IPS-18a (cell line): ENCODE measurements at regions not wholly inside any gene's neighbourhood (a gene's known extent, or its start where the extent isn't known, plus 50 kb on each side); places are given as distances from the start of the nearest gene placed in this dataset.

Experiments used
- H3K27ac ChIP-seq: one replicate; pipeline ENCODE4 v1.5.1; 2013; ENCODE audit warnings: low read length
- H3K27me3 ChIP-seq: one replicate; pipeline ENCODE4 v1.6.1; 2013; ENCODE audit warnings: mild to moderate bottlenecking, low read length; ENCODE audit not compliant: control insufficient read depth, insufficient read depth
- H3K36me3 ChIP-seq: one replicate; pipeline ENCODE4 v1.6.1; 2013; ENCODE audit warnings: low read depth, low read length; ENCODE audit not compliant: control insufficient read depth
- H3K4me1 ChIP-seq: one replicate; pipeline ENCODE4 v1.6.1; 2013; ENCODE audit warnings: low read depth, low read length; ENCODE audit not compliant: control insufficient read depth
- H3K4me3 ChIP-seq: one replicate; pipeline ENCODE4 v1.5.1; 2013; ENCODE audit warnings: low read length
- H3K9ac ChIP-seq: one replicate; pipeline ENCODE4 v1.6.1; 2013; ENCODE audit warnings: mild to moderate bottlenecking, low read length, moderate library complexity
- H3K9me3 ChIP-seq: one replicate; pipeline ENCODE4 v1.6.1; 2013; ENCODE audit warnings: low read depth, low read length; ENCODE audit not compliant: control insufficient read depth

DNA sequence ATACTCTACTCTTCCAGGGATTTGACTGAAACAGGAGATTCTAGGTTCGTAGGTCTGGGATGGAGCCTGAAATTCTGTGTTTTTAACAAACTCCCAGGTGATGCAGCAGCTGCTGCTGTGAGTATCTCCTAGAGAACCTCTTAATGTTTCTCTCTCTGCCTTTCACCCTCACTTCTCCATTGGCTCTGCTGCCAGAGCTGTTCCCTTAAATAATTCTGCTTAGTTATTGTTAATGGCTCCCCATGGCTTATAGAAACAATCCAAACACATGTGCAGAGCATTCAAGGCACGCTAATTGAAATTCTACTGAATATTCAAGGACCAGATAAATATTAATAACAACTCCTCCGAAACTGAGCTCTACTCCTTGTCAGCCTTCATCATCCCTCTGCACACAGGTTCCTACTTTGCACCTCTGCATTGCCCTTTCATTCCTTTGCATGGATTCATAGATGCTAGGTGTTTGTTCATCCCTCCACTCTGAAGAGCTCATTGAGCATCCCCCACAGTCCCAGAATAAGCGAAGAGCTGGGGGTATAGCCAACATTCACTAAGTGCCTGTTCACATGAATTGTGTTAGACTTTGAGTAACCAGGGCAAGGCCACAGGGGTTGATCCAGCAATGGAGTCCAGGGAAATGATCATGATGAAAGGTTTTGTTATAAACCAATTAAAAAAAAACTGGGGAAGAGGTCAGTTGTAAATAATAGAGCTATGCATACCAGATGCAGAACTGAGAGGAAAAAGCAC is 488.4 kb upstream of the JAG1 start:
- H3K27me3 ChIP-seq, result no peaks in the 10 kb centered on the region
- H3K36me3 ChIP-seq, result no peaks in the 10 kb centered on the region
- H3K4me1 ChIP-seq, result no peaks in the 10 kb centered on the region
- no peak overlapping the region for H3K4me3 ChIP-seq
- H3K9me3 ChIP-seq, result no peaks in the 10 kb centered on the region
- no peak overlapping the region for H3K9ac ChIP-seq
- no peak overlapping the region for H3K27ac ChIP-seq

DNA sequence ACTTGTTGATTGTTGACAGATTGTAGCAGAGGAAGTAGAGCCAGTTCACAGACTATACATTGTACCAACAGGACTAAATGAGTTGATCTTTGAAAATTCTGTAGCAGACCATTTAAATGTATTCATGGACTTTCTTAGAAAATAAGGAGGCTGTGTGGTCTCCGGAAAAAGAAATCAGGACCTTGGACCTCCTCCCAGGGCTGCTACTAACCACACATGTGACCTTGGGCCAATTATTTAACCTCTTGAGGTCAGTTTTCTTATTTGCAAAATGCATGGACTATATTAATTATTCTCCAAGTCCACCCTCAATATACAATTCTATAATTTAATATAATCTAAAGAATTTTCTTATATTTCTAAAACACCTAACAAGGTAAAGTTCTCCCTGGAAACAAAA is 492.0 kb upstream of the JAG1 start:
- Histone ChIP-seq H3K36me3 (no peaks in the 10 kb centered on the region), H3K27me3 (no peaks in the 10 kb centered on the region), H3K4me3 (no peak overlapping the region), H3K9ac (no peak overlapping the region), H3K9me3 (no peaks in the 10 kb centered on the region), H3K4me1 (peaks cover 4% of the 10 kb centered on the region), H3K27ac (no peak overlapping the region)

DNA sequence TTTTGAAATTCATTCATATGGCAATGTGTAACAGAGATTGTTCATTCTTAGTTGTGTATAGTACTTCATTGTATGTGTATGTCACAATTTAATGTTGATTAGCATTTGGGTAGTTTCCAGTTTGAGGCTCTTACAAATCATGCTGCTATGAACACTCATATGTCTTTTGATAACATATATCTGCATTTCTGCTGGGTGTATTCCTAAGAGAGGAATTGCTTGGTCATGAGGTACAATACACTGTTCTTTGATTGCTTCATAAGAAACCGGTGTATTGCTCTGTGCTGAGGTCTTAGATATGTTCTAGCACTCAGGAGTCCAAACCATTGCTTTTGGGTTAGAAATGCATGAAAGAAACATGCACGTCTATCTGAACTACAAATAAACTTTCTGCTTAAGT is 492.9 kb upstream of the JAG1 start:
- H3K36me3 ChIP-seq, result no peaks in the 10 kb centered on the region
- H3K9ac ChIP-seq, result no peak overlapping the region
- H3K4me3 ChIP-seq, result no peak overlapping the region
- no peaks in the 10 kb centered on the region for H3K27me3 ChIP-seq
- H3K9me3 ChIP-seq, result no peaks in the 10 kb centered on the region
- no peak overlapping the region for H3K27ac ChIP-seq
- peaks cover 4% of the 10 kb centered on the region for H3K4me1 ChIP-seq

DNA sequence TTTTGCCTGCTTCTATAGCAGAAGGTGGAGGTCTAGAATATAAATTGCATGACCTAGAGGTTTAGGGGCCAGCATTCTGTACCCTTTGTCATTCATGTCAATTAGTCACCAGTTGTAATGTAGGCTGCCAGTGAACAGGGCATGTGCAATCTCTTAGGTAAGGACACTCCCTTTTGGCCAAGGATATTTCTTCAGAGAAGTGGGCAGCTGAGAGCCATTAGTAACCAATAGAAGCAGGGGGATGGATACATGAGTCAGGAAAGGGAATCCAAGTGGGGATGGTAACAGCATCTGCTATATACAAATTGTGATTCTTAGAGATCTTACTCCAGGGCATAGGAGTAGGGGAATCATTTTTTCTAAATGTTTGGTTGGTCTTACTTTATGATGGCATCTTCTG is 494.2 kb upstream of the JAG1 start:
- Histone ChIP-seq H3K9me3 (no peaks in the 10 kb centered on the region), H3K36me3 (no peaks in the 10 kb centered on the region), H3K4me3 (no peak overlapping the region), H3K9ac (no peak overlapping the region), H3K27ac (no peak overlapping the region), H3K27me3 (no peaks in the 10 kb centered on the region), H3K4me1 (peaks cover 4% of the 10 kb centered on the region)

DNA sequence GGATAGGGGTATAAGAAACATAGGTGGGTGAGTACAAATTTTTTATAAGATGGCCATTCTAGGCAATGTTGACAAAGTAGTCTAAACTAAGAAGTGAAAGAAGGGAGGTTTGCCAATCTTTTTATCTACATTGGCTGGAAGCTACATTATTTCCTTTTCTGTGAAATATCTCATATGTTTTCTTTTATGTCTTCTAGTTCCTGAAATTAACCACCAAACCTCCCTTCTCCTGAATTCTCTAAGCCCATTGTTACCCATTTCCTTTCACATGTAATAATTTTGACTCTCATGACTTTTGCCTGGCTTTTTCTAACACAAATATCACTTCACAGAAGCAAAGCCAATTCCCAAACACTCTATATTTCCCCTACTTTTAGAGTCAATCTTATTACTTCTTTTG is 496.2 kb upstream of the JAG1 start:
- no peaks in the 10 kb centered on the region for H3K9me3 ChIP-seq
- peaks cover 4% of the 10 kb centered on the region for H3K4me1 ChIP-seq
- no peak overlapping the region for H3K27ac ChIP-seq
- H3K9ac ChIP-seq, result no peak overlapping the region
- no peaks in the 10 kb centered on the region for H3K27me3 ChIP-seq
- no peak overlapping the region for H3K4me3 ChIP-seq
- no peaks in the 10 kb centered on the region for H3K36me3 ChIP-seq

DNA sequence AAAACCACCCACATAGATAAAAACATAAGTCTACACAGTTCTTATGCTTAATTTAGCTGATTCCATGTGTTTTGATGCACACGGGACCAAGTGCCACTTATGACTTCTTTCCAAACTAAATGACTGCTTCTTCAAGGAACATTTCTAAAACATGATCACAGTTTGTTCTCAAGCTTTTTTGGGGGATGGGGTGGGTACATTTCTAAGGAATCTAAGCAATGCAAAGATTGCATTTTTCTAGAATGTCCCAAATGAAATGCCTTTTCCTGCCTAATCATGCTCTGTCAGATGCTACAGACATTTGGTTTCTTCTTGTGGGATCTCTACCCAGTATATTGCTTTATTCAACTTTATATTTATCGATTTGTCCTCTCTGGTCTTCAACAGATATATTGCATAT is 496.8 kb upstream of the JAG1 start:
- no peak overlapping the region for H3K4me3 ChIP-seq
- H3K9ac ChIP-seq, result no peak overlapping the region
- H3K27ac ChIP-seq, result no peak overlapping the region
- peaks cover 4% of the 10 kb centered on the region for H3K4me1 ChIP-seq
- H3K36me3 ChIP-seq, result no peaks in the 10 kb centered on the region
- H3K9me3 ChIP-seq, result no peaks in the 10 kb centered on the region
- no peaks in the 10 kb centered on the region for H3K27me3 ChIP-seq

DNA sequence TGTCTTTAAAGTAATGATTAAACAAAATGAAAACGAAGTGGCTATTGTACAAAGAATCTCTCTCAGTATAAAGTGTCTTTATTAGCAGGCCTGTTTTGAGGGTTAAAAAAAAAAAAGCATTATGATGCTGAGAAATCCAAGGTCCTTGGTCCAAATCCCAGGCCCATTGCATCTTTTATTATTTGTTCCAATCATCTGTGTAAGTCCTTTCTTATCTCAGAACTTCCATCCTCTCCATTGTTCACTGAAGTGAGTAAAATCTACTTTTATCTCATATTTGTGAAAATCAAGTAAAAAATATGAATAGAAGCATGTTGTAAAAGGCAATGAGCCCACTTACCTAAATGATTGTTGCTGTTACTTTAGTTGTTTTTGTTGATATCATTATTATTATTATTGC is 499.1 kb upstream of the JAG1 start:
- Histone ChIP-seq H3K9me3 (no peaks in the 10 kb centered on the region), H3K27ac (no peak overlapping the region), H3K27me3 (no peaks in the 10 kb centered on the region), H3K36me3 (no peaks in the 10 kb centered on the region), H3K4me3 (no peak overlapping the region), H3K4me1 (peaks cover 4% of the 10 kb centered on the region), H3K9ac (no peak overlapping the region)

DNA sequence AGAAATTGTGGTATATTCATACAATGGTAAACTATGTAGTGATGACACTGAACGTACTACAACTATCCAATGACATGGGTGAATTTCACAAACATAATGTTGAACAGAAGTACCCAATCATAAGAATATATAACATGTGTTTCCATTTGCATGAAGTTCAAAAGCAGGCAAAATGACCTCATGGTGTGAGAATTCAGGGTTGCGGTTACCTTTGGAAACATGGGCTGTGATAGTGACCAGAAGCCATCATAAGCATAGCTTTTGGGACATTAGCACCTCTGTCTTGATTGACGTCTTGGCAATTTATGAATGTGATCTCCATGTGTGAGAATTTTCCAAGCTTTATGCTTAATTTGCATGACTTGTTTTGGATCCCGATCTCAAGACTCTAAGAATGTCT is 500.1 kb upstream of the JAG1 start:
- Histone ChIP-seq H3K9ac (no peak overlapping the region), H3K4me3 (no peak overlapping the region), H3K9me3 (no peaks in the 10 kb centered on the region), H3K4me1 (peaks cover 4% of the 10 kb centered on the region), H3K27ac (no peak overlapping the region), H3K27me3 (no peaks in the 10 kb centered on the region), H3K36me3 (no peaks in the 10 kb centered on the region)

DNA sequence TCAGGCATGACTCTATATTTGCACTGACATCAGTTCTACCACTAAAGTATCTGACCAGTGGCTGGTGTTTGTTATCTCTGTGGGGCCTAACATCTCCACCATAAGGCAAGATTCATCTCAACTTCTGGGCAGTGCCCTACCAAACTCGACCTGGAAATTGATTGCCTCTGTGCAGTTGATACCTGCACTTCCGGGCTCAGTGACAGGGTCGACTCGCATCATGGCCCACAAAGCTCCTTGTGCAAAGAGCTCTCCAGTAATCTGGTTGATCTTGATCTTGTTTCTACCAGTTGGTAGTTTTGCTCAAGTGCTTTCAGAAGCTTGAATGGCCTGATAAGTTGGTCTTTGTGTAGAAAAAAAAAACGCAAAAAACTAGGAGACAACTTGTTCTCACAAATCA is 501.1 kb upstream of the JAG1 start:
- no peaks in the 10 kb centered on the region for H3K27me3 ChIP-seq
- H3K9me3 ChIP-seq, result no peaks in the 10 kb centered on the region
- no peak overlapping the region for H3K27ac ChIP-seq
- H3K9ac ChIP-seq, result no peak overlapping the region
- peaks cover 4% of the 10 kb centered on the region for H3K4me1 ChIP-seq
- H3K4me3 ChIP-seq, result no peak overlapping the region
- H3K36me3 ChIP-seq, result no peaks in the 10 kb centered on the region

DNA sequence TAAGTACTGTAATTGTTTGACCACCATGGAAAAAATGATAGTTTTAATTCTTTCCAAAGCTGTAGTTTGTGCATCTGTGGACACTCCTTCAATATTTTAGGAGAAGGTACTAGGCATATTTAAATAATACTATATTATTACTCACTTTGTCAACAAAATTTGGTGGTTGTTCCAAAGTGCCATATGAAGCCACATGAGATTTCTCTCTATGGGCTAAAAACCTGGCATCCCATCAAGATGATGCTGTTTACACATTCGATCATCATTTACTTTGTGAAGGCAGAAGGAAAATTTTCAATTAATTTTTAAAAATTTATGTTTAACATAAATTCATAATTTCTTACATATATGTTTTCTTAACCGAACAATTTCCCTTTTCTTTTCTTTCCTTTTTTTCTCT is 502.6 kb upstream of the JAG1 start:
- Histone ChIP-seq H3K9me3 (no peaks in the 10 kb centered on the region), H3K27me3 (no peaks in the 10 kb centered on the region), H3K4me1 (no peaks in the 10 kb centered on the region), H3K9ac (no peak overlapping the region), H3K4me3 (no peak overlapping the region), H3K27ac (no peak overlapping the region), H3K36me3 (no peaks in the 10 kb centered on the region)

DNA sequence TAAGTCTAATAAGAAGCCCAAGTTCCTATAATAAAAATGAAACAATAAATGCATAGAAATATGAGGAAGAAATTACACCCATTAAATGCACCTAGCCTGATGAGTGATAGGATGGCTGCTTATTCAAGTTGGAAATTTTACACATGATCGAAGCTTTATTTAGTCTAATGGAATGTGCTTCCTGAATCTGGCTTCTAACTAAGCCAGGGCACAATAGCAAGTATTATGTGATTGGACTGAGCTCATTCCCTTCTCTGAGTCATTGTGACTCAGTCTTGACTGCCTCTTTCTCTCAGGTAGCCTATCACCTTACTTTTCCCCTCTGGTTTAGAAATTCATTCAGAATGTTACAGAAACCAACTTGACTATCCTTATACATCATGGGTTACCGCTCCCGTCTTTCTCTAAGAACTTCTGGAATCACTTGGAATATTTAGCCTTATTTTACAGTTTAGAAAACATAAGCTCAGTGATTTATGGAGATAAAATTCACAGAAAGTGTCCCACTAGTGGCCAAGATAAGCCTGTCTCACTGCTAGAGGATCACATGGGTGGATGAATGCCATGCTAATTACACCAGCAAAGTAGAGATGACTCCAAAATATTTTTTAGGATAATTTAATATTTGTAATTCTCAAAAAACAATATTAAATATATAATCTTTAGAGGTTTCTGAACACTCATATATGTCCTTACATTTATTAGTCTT is 505.3 kb upstream of the JAG1 start:
- H3K4me3 ChIP-seq, result no peak overlapping the region
- no peaks in the 10 kb centered on the region for H3K36me3 ChIP-seq
- no peak overlapping the region for H3K9ac ChIP-seq
- no peaks in the 10 kb centered on the region for H3K9me3 ChIP-seq
- no peaks in the 10 kb centered on the region for H3K27me3 ChIP-seq
- no peak overlapping the region for H3K27ac ChIP-seq
- H3K4me1 ChIP-seq, result no peaks in the 10 kb centered on the region

DNA sequence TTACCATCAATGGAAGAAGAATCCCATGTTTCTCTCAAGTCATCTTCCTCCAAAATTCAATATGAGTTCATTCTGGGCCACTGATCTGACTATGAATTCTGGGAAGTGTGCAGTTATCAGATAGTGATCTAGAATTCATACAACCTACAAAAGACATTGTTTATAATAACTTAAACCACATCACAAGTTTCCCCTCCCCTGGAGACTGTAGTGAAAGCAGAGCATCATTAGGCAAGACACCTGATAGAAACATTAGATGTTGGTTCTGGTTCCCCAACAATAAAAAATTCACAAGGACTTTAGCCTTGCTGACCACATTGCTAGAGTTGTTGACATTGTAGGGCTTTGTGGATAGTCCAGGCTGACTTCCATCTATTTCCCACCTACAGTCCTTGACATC is 506.4 kb upstream of the JAG1 start:
- no peaks in the 10 kb centered on the region for H3K36me3 ChIP-seq
- H3K4me1 ChIP-seq, result no peaks in the 10 kb centered on the region
- no peaks in the 10 kb centered on the region for H3K9me3 ChIP-seq
- no peak overlapping the region for H3K27ac ChIP-seq
- H3K4me3 ChIP-seq, result no peak overlapping the region
- no peaks in the 10 kb centered on the region for H3K27me3 ChIP-seq
- H3K9ac ChIP-seq, result no peak overlapping the region
